22Rv1 (cell line): ENCODE measurements at regions not wholly inside any gene's neighbourhood (a gene's known extent, or its start where the extent isn't known, plus 50 kb on each side); places are given as distances from the start of the nearest gene placed in this dataset.
A peak's percentile ranks its signal among the peaks of the same experiment; 100 is the strongest.
"Not testable (repeated sequence)": the region's sequence is repeated elsewhere in the genome, so short reads cannot be mapped to it uniquely, and the experiment has no call there.

Source experiments
- H3K27ac ChIP-seq: fragments of 450-650 bp; 2 replicates; pipeline ENCODE4 v1.5.1; 2017
- CTCF ChIP-seq: fragments of 450-650 bp; IDR thresholded peaks from 2 replicates; pipeline ENCODE4 v1.5.1; 2017; ENCODE audit warnings: mild to moderate bottlenecking
- ZFX ChIP-seq: fragments of 450-650 bp; IDR thresholded peaks from 2 replicates; pipeline ENCODE4 v1.6.1; 2017; ENCODE audit warnings: antibody characterized with exemption, borderline replicate concordance

GRCh38 chr3:39637807-39638206 is 170.3 kb downstream of the MOBP start:
- H3K27ac ChIP-seq, result no peak overlapping the region
- TF ChIP-seq ZFX, result no peak
- TF ChIP-seq CTCF, result peak; percentile 43

GRCh38 chr3:39638301-39638700 is 170.8 kb downstream of the MOBP start:
- no peak overlapping the region for H3K27ac ChIP-seq
- TF ChIP-seq CTCF, result no peak
- TF ChIP-seq ZFX, result no peak

GRCh38 chr3:39639344-39640236 is 169.8 kb upstream of the MYRIP start:
- no peak for TF ChIP-seq CTCF
- no peak for TF ChIP-seq ZFX
- no peak overlapping the region for H3K27ac ChIP-seq

- H3K27ac ChIP-seq, result no peak overlapping the region
- TF ChIP-seq CTCF (no peak), ZFX (no peak)
Measured at GRCh38 chr3:39641274-39641673, 168.1 kb upstream of the MYRIP start.

GRCh38 chr3:39644176-39644575 is 165.2 kb upstream of the MYRIP start:
- TF ChIP-seq CTCF (no peak), ZFX (no peak)
- no peak overlapping the region for H3K27ac ChIP-seq

GRCh38 chr3:39651256-39651655 is 158.2 kb upstream of the MYRIP start:
- H3K27ac ChIP-seq, result not testable (repeated sequence)

- TF ChIP-seq ZFX (no peak), CTCF (no peak)
- H3K27ac ChIP-seq, result no peak overlapping the region
Measured at GRCh38 chr3:39651993-39652739, 157.2 kb upstream of the MYRIP start.

- H3K27ac ChIP-seq, result not testable (repeated sequence)
Measured at GRCh38 chr3:39655718-39656117, 153.7 kb upstream of the MYRIP start.
